ENCODE measurements at regions not wholly inside any gene's neighbourhood (a gene's known extent, or its start where the extent isn't known, plus 50 kb on each side); places are given as distances from the start of the nearest gene placed in this dataset.

- no peaks in the 10 kb centered on the region for H3K36me3 ChIP-seq (ENCODE audit: control insufficient read depth, low read length)
- H3K79me2 ChIP-seq (ENCODE audit: control insufficient read depth, low read length) = no peaks in the 10 kb centered on the region
- no peaks in the 10 kb centered on the region for H3K27me3 ChIP-seq (ENCODE audit: control insufficient read depth, low read length)
- H4K20me1 ChIP-seq (ENCODE audit: control insufficient read depth, insufficient read depth, low read depth, low read length) = no peaks in the 10 kb centered on the region
- H3K4me1 ChIP-seq (ENCODE audit: control insufficient read depth, low read length) = no peaks in the 10 kb centered on the region
- H3K27ac ChIP-seq (ENCODE audit: low read depth, low read length) = no peak overlapping the region
- H3F3A ChIP-seq (ENCODE audit: control insufficient read depth, insufficient read depth) = no peaks in the 10 kb centered on the region
- no peaks in the 10 kb centered on the region for H3K9me2 ChIP-seq (replicated peaks; ENCODE audit: control insufficient read depth, low read length)
- TF ChIP-seq, protein P1, sequence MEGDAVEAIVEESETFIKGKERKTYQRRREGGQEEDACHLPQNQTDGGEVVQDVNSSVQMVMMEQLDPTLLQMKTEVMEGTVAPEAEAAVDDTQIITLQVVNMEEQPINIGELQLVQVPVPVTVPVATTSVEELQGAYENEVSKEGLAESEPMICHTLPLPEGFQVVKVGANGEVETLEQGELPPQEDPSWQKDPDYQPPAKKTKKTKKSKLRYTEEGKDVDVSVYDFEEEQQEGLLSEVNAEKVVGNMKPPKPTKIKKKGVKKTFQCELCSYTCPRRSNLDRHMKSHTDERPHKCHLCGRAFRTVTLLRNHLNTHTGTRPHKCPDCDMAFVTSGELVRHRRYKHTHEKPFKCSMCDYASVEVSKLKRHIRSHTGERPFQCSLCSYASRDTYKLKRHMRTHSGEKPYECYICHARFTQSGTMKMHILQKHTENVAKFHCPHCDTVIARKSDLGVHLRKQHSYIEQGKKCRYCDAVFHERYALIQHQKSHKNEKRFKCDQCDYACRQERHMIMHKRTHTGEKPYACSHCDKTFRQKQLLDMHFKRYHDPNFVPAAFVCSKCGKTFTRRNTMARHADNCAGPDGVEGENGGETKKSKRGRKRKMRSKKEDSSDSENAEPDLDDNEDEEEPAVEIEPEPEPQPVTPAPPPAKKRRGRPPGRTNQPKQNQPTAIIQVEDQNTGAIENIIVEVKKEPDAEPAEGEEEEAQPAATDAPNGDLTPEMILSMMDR (IDR thresholded peaks at IDR 0.05; ENCODE audit: low read depth, low read length, poor library complexity, severe bottlenecking) = no peak
- TF ChIP-seq EZH2phosphoT487 (IDR thresholded peaks at IDR 0.05; ENCODE audit: borderline replicate concordance, low read length) = no peak
- H3K4me3 ChIP-seq (ENCODE audit: low read length) = no peak overlapping the region
- H3K9me3 ChIP-seq (ENCODE audit: control insufficient read depth, insufficient read depth, low read length) = no peaks in the 10 kb centered on the region
- no peak overlapping the region for H3K4me2 ChIP-seq (ENCODE audit: low read length)
Measured at GRCh38 chr13:84553227-84553626, 671.0 kb upstream of the SLITRK1 start.

- H3K79me2 ChIP-seq (ENCODE audit: control insufficient read depth, low read length) = no peaks in the 10 kb centered on the region
- no peak overlapping the region for H3K4me2 ChIP-seq (ENCODE audit: low read length)
- TF ChIP-seq, protein P1 (IDR thresholded peaks at IDR 0.05; ENCODE audit: low read depth, low read length, poor library complexity, severe bottlenecking) = no peak
- no peak for TF ChIP-seq EZH2phosphoT487 (IDR thresholded peaks at IDR 0.05; ENCODE audit: borderline replicate concordance, low read length)
- no peaks in the 10 kb centered on the region for H3F3A ChIP-seq (ENCODE audit: control insufficient read depth, insufficient read depth)
- no peaks in the 10 kb centered on the region for H3K27me3 ChIP-seq (ENCODE audit: control insufficient read depth, low read length)
- H3K27ac ChIP-seq (ENCODE audit: low read depth, low read length) = no peak overlapping the region
- no peaks in the 10 kb centered on the region for H4K20me1 ChIP-seq (ENCODE audit: control insufficient read depth, insufficient read depth, low read depth, low read length)
- H3K9me2 ChIP-seq (replicated peaks; ENCODE audit: control insufficient read depth, low read length) = no peaks in the 10 kb centered on the region
- H3K4me1 ChIP-seq (ENCODE audit: control insufficient read depth, low read length) = no peaks in the 10 kb centered on the region
- H3K4me3 ChIP-seq (ENCODE audit: low read length) = no peak overlapping the region
- H3K36me3 ChIP-seq (ENCODE audit: control insufficient read depth, low read length) = no peaks in the 10 kb centered on the region
- no peaks in the 10 kb centered on the region for H3K9me3 ChIP-seq (ENCODE audit: control insufficient read depth, insufficient read depth, low read length)
Measured at GRCh38 chr13:84543962-84544361, 661.7 kb upstream of the SLITRK1 start.

- H3K27me3 ChIP-seq (ENCODE audit: control insufficient read depth, low read length) = no peaks in the 10 kb centered on the region
- TF ChIP-seq, protein P1 (IDR thresholded peaks at IDR 0.05; ENCODE audit: low read depth, low read length, poor library complexity, severe bottlenecking) = no peak
- TF ChIP-seq EZH2phosphoT487 (IDR thresholded peaks at IDR 0.05; ENCODE audit: borderline replicate concordance, low read length) = no peak
- H3K36me3 ChIP-seq (ENCODE audit: control insufficient read depth, low read length) = no peaks in the 10 kb centered on the region
- no peaks in the 10 kb centered on the region for H4K20me1 ChIP-seq (ENCODE audit: control insufficient read depth, insufficient read depth, low read depth, low read length)
- H3K9me2 ChIP-seq (replicated peaks; ENCODE audit: control insufficient read depth, low read length) = no peaks in the 10 kb centered on the region
- H3K4me3 ChIP-seq (ENCODE audit: low read length) = no peak overlapping the region
- H3K9me3 ChIP-seq (ENCODE audit: control insufficient read depth, insufficient read depth, low read length) = no peaks in the 10 kb centered on the region
- H3K27ac ChIP-seq (ENCODE audit: low read depth, low read length) = no peak overlapping the region
- no peaks in the 10 kb centered on the region for H3K4me1 ChIP-seq (ENCODE audit: control insufficient read depth, low read length)
- no peaks in the 10 kb centered on the region for H3F3A ChIP-seq (ENCODE audit: control insufficient read depth, insufficient read depth)
- H3K4me2 ChIP-seq (ENCODE audit: low read length) = no peak overlapping the region
- H3K79me2 ChIP-seq (ENCODE audit: control insufficient read depth, low read length) = no peaks in the 10 kb centered on the region
Measured at GRCh38 chr13:84542348-84542747, 660.1 kb upstream of the SLITRK1 start.

DNA sequence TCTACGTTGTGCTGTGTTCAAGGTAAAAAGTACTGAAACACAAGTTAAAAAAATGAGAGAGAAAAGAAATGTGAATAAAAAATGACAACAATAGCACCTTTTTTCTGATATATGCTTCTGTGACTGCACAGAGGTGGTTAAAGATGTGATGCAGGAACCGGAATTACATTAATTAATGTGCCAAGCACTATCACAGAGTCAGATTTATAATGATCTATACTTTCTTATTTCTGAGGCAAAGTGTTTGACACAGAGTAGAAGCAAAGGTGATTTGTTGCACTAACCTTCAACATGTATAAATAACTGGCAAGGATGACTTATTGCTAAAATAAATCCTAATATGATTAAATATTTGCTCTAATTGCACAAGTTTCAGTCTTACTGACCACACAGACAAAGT lies 654.6 kb upstream of the SLITRK1 start:
- Histone ChIP-seq H3K36me3 (ENCODE audit: control insufficient read depth, low read length) (no peaks in the 10 kb centered on the region), H4K20me1 (ENCODE audit: control insufficient read depth, insufficient read depth, low read depth, low read length) (no peaks in the 10 kb centered on the region), H3K27me3 (ENCODE audit: control insufficient read depth, low read length) (no peaks in the 10 kb centered on the region), H3F3A (ENCODE audit: control insufficient read depth, insufficient read depth) (no peaks in the 10 kb centered on the region), H3K79me2 (ENCODE audit: control insufficient read depth, low read length) (no peaks in the 10 kb centered on the region), H3K4me1 (ENCODE audit: control insufficient read depth, low read length) (no peaks in the 10 kb centered on the region), H3K4me2 (ENCODE audit: low read length) (no peak overlapping the region), H3K9me3 (ENCODE audit: control insufficient read depth, insufficient read depth, low read length) (no peaks in the 10 kb centered on the region), H3K9me2 (replicated peaks; ENCODE audit: control insufficient read depth, low read length) (no peaks in the 10 kb centered on the region), H3K4me3 (ENCODE audit: low read length) (no peak overlapping the region), H3K27ac (ENCODE audit: low read depth, low read length) (no peak overlapping the region)
- TF ChIP-seq, protein P1 (IDR thresholded peaks at IDR 0.05; ENCODE audit: low read depth, low read length, poor library complexity, severe bottlenecking) = no peak
- TF ChIP-seq EZH2phosphoT487 (IDR thresholded peaks at IDR 0.05; ENCODE audit: borderline replicate concordance, low read length) = no peak

Measured in DOHH2 (cell line).